GM18511 (cell line): ENCODE measurements at regions not wholly inside any gene's neighbourhood (a gene's known extent, or its start where the extent isn't known, plus 50 kb on each side); places are given as distances from the start of the nearest gene placed in this dataset.

Source experiments
- ATAC-seq: cut with Tn5 transposase; IDR thresholded peaks from one replicate; pipeline ENCODE4 v1.9.1; 2021; ENCODE audit warnings: mild to moderate bottlenecking, moderate library complexity; ENCODE audit not compliant: unreplicated experiment

- ATAC-seq = no peak
Measured at GRCh38 chr2:123098619-123099018, 926.5 kb upstream of the CNTNAP5 start.

- peak; percentile 53 for ATAC-seq
Measured at GRCh38 chr2:123101434-123101833, 923.7 kb upstream of the CNTNAP5 start.

- ATAC-seq = no peak
Measured at GRCh38 chr2:123103902-123104301, 921.2 kb upstream of the CNTNAP5 start.

GRCh38 chr2:123116595-123116994 is 908.5 kb upstream of the CNTNAP5 start:
- ATAC-seq = no peak

- ATAC-seq = no peak
Measured at GRCh38 chr2:123127236-123127635, 897.9 kb upstream of the CNTNAP5 start.

GRCh38 chr2:123128951-123129350 is 896.1 kb upstream of the CNTNAP5 start:
- ATAC-seq = no peak

- no peak for ATAC-seq
Measured at GRCh38 chr2:123136419-123136818, 888.7 kb upstream of the CNTNAP5 start.

- no peak for ATAC-seq
Measured at GRCh38 chr2:123144082-123144481, 881.0 kb upstream of the CNTNAP5 start.

- ATAC-seq = no peak
Measured at GRCh38 chr2:123153041-123153440, 872.0 kb upstream of the CNTNAP5 start.

- no peak for ATAC-seq
Measured at GRCh38 chr2:123154195-123154594, 870.9 kb upstream of the CNTNAP5 start.

- ATAC-seq = no peak
Measured at GRCh38 chr2:123157016-123157415, 868.1 kb upstream of the CNTNAP5 start.

GRCh38 chr2:123162400-123163016 is 862.6 kb upstream of the CNTNAP5 start:
- ATAC-seq = no peak

GRCh38 chr2:123163398-123163797 is 861.7 kb upstream of the CNTNAP5 start:
- ATAC-seq = no peak

- ATAC-seq = no peak
Measured at GRCh38 chr2:123164216-123164615, 860.9 kb upstream of the CNTNAP5 start.

- ATAC-seq = no peak
Measured at GRCh38 chr2:123165616-123166015, 859.5 kb upstream of the CNTNAP5 start.

- ATAC-seq = no peak
Measured at GRCh38 chr2:123179526-123179925, 845.6 kb upstream of the CNTNAP5 start.

- no peak for ATAC-seq
Measured at GRCh38 chr2:123195957-123196356, 829.1 kb upstream of the CNTNAP5 start.

GRCh38 chr2:123200035-123200434 is 825.1 kb upstream of the CNTNAP5 start:
- no peak for ATAC-seq

GRCh38 chr2:123207245-123207644 is 817.8 kb upstream of the CNTNAP5 start:
- ATAC-seq = no peak

- no peak for ATAC-seq
Measured at GRCh38 chr2:123209202-123209601, 815.9 kb upstream of the CNTNAP5 start.

- no peak for ATAC-seq
Measured at GRCh38 chr2:123211181-123211580, 813.9 kb upstream of the CNTNAP5 start.

- ATAC-seq = no peak
Measured at GRCh38 chr2:123245156-123245555, 779.9 kb upstream of the CNTNAP5 start.

- ATAC-seq = no peak
Measured at GRCh38 chr2:123258877-123259539, 766.1 kb upstream of the CNTNAP5 start.
